SK-N-SH (cell line): ENCODE measurements at regions not wholly inside any gene's neighbourhood (a gene's known extent, or its start where the extent isn't known, plus 50 kb on each side); places are given as distances from the start of the nearest gene placed in this dataset.

Source experiments
- CTCF ChIP-seq: fragments of 200-600 bp; sonication (generic); IDR thresholded peaks from 2 replicates; pipeline ENCODE4 v1.6.1; 2017; ENCODE audit warnings: antibody characterized with exemption, mild to moderate bottlenecking, moderate library complexity
- FOXJ3 ChIP-seq: sonication (generic); formaldehyde crosslinking; IDR thresholded peaks from 2 replicates; pipeline ENCODE4 v1.5.1; 2020; ENCODE audit warnings: mild to moderate bottlenecking, missing genetic modification reagents
- MXI1 ChIP-seq: IDR thresholded peaks from 2 replicates; pipeline ENCODE4 v1.6.1; 2012; ENCODE audit warnings: mild to moderate bottlenecking, low read depth, low read length, improper control_type of control experiment

- TF ChIP-seq CTCF (no peak), FOXJ3 (CRISPR knock-in tag) (no peak), MXI1 (no peak)
These were observed 83.6 kb upstream of the TBC1D3K start for GRCh38 chr17:37840576-37840975.
